WTC11 (cell line): ENCODE measurements at regions not wholly inside any gene's neighbourhood (a gene's known extent, or its start where the extent isn't known, plus 50 kb on each side); places are given as distances from the start of the nearest gene placed in this dataset.

Source experiments
- ATAC-seq: fragments of 200-7000 bp; cut with Tn5 transposase; 2 replicates; pipeline ENCODE4 v1.10.0; 2021; ENCODE audit warnings: mild to moderate bottlenecking, moderate library complexity
- CTCF ChIA-PET: fragments of 300-600 bp; sonication (Branson Sonifier 250); formaldehyde crosslinking; loops from one replicate; lab custom pipeline; 2021; ENCODE audit warnings: antibody characterized with exemption; lab: Charles Lee
- POLR2A ChIA-PET: fragments of 350-600 bp; sonication (Branson Sonifier 250); formaldehyde crosslinking; loops from one replicate; lab custom pipeline; 2021; ENCODE audit warnings: antibody characterized with exemption; lab: Charles Lee
- DNase-seq: peaks from one replicate; pipeline ENCODE4 v3.0.0; 2021; ENCODE audit warnings: low spot score
- H3K27ac Mint-ChIP-seq: 2 replicates; pipeline ENCODE4 v1.8.0; 2021; ENCODE audit warnings: mixed read lengths
- H3K27me3 Mint-ChIP-seq: 2 replicates; pipeline ENCODE4 v1.8.0; 2021; ENCODE audit warnings: low read depth, mild to moderate bottlenecking, moderate library complexity, mixed read lengths
- H3K36me3 Mint-ChIP-seq: 2 replicates; pipeline ENCODE4 v1.8.0; 2021; ENCODE audit warnings: mixed read lengths
- H3K4me1 Mint-ChIP-seq: 2 replicates; pipeline ENCODE4 v1.8.0; 2022; ENCODE audit warnings: mixed read lengths
- H3K4me3 Mint-ChIP-seq: 2 replicates; pipeline ENCODE4 v1.8.0; 2021; ENCODE audit warnings: mild to moderate bottlenecking, moderate library complexity, mixed read lengths
- H3K9me3 Mint-ChIP-seq: 2 replicates; pipeline ENCODE4 v1.8.0; 2021; ENCODE audit warnings: mixed read lengths
- CREM ChIP-seq: sonication (generic); formaldehyde crosslinking; IDR thresholded peaks from 2 replicates; pipeline ENCODE4 v1.8.1; 2022; ENCODE audit warnings: mild to moderate bottlenecking, missing genetic modification reagents, moderate library complexity
- ESRRA ChIP-seq: sonication (generic); formaldehyde crosslinking; IDR thresholded peaks from 2 replicates; pipeline ENCODE4 v1.8.1; 2022; ENCODE audit warnings: mild to moderate bottlenecking, missing genetic modification reagents, borderline replicate concordance
- ETV6 ChIP-seq: sonication (generic); formaldehyde crosslinking; IDR thresholded peaks from 2 replicates; pipeline ENCODE4 v1.8.1; 2022; ENCODE audit warnings: mild to moderate bottlenecking, missing genetic modification reagents
- JAZF1 ChIP-seq: fragments of 250-450 bp; sonication (Bioruptor Pico); IDR thresholded peaks from 2 replicates; pipeline ENCODE4 v1.9.0; 2021; ENCODE audit warnings: moderate library complexity, mild to moderate bottlenecking, inconsistent platforms
- MAX ChIP-seq: sonication (generic); formaldehyde crosslinking; IDR thresholded peaks from 2 replicates; pipeline ENCODE4 v1.8.0; 2022; ENCODE audit warnings: mild to moderate bottlenecking, missing genetic modification reagents
- NFATC4 ChIP-seq: fragments of 250-450 bp; sonication (Bioruptor Pico); IDR thresholded peaks from 2 replicates; pipeline ENCODE4 v1.9.0; 2021; ENCODE audit warnings: mild to moderate bottlenecking
- RELA ChIP-seq: sonication (generic); formaldehyde crosslinking; IDR thresholded peaks from 2 replicates; pipeline ENCODE4 v1.8.1; 2022; ENCODE audit warnings: missing genetic modification reagents, mild to moderate bottlenecking, borderline replicate concordance
- SMAD4 ChIP-seq: sonication (generic); formaldehyde crosslinking; IDR thresholded peaks from 2 replicates; pipeline ENCODE4 v1.8.0; 2022; ENCODE audit warnings: mild to moderate bottlenecking, missing genetic modification reagents
- ZBTB43 ChIP-seq: sonication (generic); formaldehyde crosslinking; IDR thresholded peaks from 2 replicates; pipeline ENCODE4 v1.8.1; 2023; ENCODE audit warnings: mild to moderate bottlenecking, missing genetic modification reagents
- ZMAT4 ChIP-seq: fragments of 250-450 bp; sonication (Bioruptor Pico); IDR thresholded peaks from 2 replicates; pipeline ENCODE4 v1.9.0; 2021; ENCODE audit warnings: mild to moderate bottlenecking
- ZNF219 ChIP-seq: sonication (generic); formaldehyde crosslinking; IDR thresholded peaks from 2 replicates; pipeline ENCODE4 v1.8.0; 2023; ENCODE audit warnings: missing genetic modification reagents, mild to moderate bottlenecking, borderline replicate concordance
- ZNF263 ChIP-seq: sonication (generic); formaldehyde crosslinking; IDR thresholded peaks from 2 replicates; pipeline ENCODE4 v1.8.1; 2022; ENCODE audit warnings: low read depth, mild to moderate bottlenecking, moderate library complexity, missing genetic modification reagents
- ZNF396 ChIP-seq: fragments of 250-450 bp; sonication (Bioruptor Pico); IDR thresholded peaks from 2 replicates; pipeline ENCODE4 v1.8.0; 2021; ENCODE audit warnings: mild to moderate bottlenecking, moderate library complexity, borderline replicate concordance
- ZNF416 ChIP-seq: fragments of 250-450 bp; sonication (Bioruptor Pico); IDR thresholded peaks from 2 replicates; pipeline ENCODE4 v1.9.0; 2021; ENCODE audit warnings: mild to moderate bottlenecking, inconsistent platforms
- TF ChIP-seq, protein P1 (sequence below): sonication (generic); formaldehyde crosslinking; IDR thresholded peaks from 2 replicates; pipeline ENCODE4 v1.8.0; 2022; ENCODE audit warnings: mild to moderate bottlenecking, missing genetic modification reagents
- TF ChIP-seq, protein P2 (sequence below): sonication (generic); formaldehyde crosslinking; IDR thresholded peaks from 2 replicates; pipeline ENCODE4 v1.8.1; 2023; ENCODE audit warnings: mild to moderate bottlenecking, missing genetic modification reagents

DNA sequence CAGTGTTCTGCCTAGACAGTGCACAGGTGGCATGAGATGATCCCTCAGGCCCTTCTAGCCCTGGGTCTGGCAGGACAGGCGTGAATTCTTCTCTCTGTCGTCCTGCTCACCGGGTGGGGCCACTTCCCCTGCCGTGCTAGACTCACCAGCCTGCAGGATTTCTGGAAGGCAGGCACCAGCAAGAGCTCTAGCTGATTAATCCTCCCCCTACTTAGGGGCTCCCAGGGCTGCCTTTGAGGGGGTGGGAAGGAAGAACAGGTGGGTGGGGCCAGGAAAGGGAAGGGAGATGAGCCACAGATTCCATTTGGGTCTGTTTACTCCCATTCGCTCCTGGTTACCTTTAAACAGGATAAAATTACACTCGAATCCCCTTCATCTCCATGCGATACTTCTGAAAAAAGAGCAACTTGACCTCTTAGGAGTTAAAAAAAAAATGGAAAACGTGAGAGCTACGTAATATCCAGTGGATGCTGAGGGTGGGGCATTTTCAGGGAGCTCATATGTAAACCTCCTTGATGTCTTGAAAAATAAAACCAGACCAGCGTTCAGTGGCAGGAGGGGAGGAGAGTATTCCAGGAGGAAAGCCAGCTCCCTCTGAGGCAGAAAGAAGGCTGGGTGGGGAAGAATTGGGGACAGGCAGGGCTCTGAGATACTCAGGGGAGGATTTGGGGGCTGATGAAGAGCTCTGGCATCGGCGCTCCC, 665.5 kb downstream of the PTPRU start:
- TF ChIP-seq ZNF396 (CRISPR knock-in tag) (no peak), ZNF219 (CRISPR knock-in tag) (no peak), SMAD4 (CRISPR knock-in tag) (no peak), ZBTB43 (no peak), NFATC4 (CRISPR knock-in tag) (no peak), RELA (CRISPR knock-in tag) (no peak), JAZF1 (CRISPR knock-in tag) (no peak), MAX (CRISPR knock-in tag) (no peak), CREM (CRISPR knock-in tag) (no peak), ETV6 (CRISPR knock-in tag) (no peak)
- TF ChIP-seq, protein P1, sequence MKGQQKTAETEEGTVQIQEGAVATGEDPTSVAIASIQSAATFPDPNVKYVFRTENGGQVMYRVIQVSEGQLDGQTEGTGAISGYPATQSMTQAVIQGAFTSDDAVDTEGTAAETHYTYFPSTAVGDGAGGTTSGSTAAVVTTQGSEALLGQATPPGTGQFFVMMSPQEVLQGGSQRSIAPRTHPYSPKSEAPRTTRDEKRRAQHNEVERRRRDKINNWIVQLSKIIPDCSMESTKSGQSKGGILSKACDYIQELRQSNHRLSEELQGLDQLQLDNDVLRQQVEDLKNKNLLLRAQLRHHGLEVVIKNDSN (CRISPR knock-in tag): no peak
- TF ChIP-seq, protein P2, sequence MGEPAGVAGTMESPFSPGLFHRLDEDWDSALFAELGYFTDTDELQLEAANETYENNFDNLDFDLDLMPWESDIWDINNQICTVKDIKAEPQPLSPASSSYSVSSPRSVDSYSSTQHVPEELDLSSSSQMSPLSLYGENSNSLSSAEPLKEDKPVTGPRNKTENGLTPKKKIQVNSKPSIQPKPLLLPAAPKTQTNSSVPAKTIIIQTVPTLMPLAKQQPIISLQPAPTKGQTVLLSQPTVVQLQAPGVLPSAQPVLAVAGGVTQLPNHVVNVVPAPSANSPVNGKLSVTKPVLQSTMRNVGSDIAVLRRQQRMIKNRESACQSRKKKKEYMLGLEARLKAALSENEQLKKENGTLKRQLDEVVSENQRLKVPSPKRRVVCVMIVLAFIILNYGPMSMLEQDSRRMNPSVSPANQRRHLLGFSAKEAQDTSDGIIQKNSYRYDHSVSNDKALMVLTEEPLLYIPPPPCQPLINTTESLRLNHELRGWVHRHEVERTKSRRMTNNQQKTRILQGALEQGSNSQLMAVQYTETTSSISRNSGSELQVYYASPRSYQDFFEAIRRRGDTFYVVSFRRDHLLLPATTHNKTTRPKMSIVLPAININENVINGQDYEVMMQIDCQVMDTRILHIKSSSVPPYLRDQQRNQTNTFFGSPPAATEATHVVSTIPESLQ: no peak
- Mint-ChIP-seq H3K36me3 (no peaks in the 10 kb centered on the region), H3K4me3 (peak overlapping the region; percentile 35), H3K27ac (peak overlapping the region; percentile 48), H3K9me3 (no peaks in the 10 kb centered on the region), H3K4me1 (peaks cover 29% of the 10 kb centered on the region), H3K27me3 (no peaks in the 10 kb centered on the region)
- ATAC-seq (peak; percentile 85), DNase-seq (peak; percentile 34)
- ChIA-PET CTCF (interaction anchor here (0.6 to 1.9 kb wide), 13 partner anchors 12 to 878 kb away, joined by 3 to 8 read pairs (median 3); no protein-coding TSS in a partner anchor), POLR2A (no interaction called here)

- DNase-seq: no peak
- H3K27me3 Mint-ChIP-seq: no peaks in the 10 kb centered on the region
- POLR2A ChIA-PET: interaction anchor here (0.6 to 1.0 kb wide), 3 partner anchors 64 to 783 kb away, joined by 3 to 11 read pairs (median 5); no protein-coding TSS in a partner anchor
- ATAC-seq: no peak
- no peak overlapping the region for H3K27ac Mint-ChIP-seq
- no peaks in the 10 kb centered on the region for H3K36me3 Mint-ChIP-seq
- no peak for TF ChIP-seq ZNF263 (CRISPR knock-in tag)
- TF ChIP-seq, protein P1 (CRISPR knock-in tag): no peak
- TF ChIP-seq ZMAT4: no peak
- no peak for TF ChIP-seq ESRRA (CRISPR knock-in tag)
- TF ChIP-seq ZNF416 (CRISPR knock-in tag): no peak
- H3K9me3 Mint-ChIP-seq: no peaks in the 10 kb centered on the region
- CTCF ChIA-PET: interaction anchor here (0.9 to 1.7 kb wide), 9 partner anchors 9 to 211 kb away, joined by 3 to 6 read pairs (median 4); no protein-coding TSS in a partner anchor
- H3K4me3 Mint-ChIP-seq: no peak overlapping the region
- peaks cover 34% of the 10 kb centered on the region for H3K4me1 Mint-ChIP-seq
Observed at GRCh38 chr1:29900712-29901111, 664.4 kb downstream of the PTPRU start.
